IMR-90 (cell line): ENCODE measurements at regions not wholly inside any gene's neighbourhood (a gene's known extent, or its start where the extent isn't known, plus 50 kb on each side); places are given as distances from the start of the nearest gene placed in this dataset.
"Not testable (repeated sequence)": the region's sequence is repeated elsewhere in the genome, so short reads cannot be mapped to it uniquely, and the experiment has no call there.

ENCODE experiments used
- ATAC-seq: fragments of 200-7000 bp; cut with Tn5 transposase; 2 replicates; pipeline ENCODE4 v1.9.1; 2020; ENCODE audit warnings: low read depth, mild to moderate bottlenecking, moderate library complexity
- BruUV-seq: library from RNA; stranded (reverse); fragments of 400-500 nt; replicated peaks from 2 replicates; lab custom pipeline; 2021; lab: Mats Ljungman, UMichigan
- CTCF ChIA-PET: fragments of 300-600 bp; formaldehyde crosslinking; extraction: SDS; loops from one replicate; lab custom pipeline; 2021; ENCODE audit warnings: antibody characterized with exemption; lab: Yijun Ruan, JAX
- POLR2A ChIA-PET: fragments of 300-600 bp; sonication (Branson Sonifier 250); formaldehyde crosslinking; loops from one replicate; lab custom pipeline; 2022; ENCODE audit warnings: antibody characterized with exemption; ENCODE audit not compliant: unreplicated experiment; lab: Charles Lee
- DNase-seq: peaks from one replicate; pipeline ENCODE4 v3.0.0; 2013
- H2AFZ ChIP-seq: replicated peaks from 2 replicates; pipeline ENCODE3; 2013; ENCODE audit warnings: low read length, mild to moderate bottlenecking; ENCODE audit not compliant: poor library complexity
- H2AK5ac ChIP-seq: 2 replicates; pipeline ENCODE4 v1.6.1; 2013; ENCODE audit warnings: low read depth, low read length, inconsistent platforms
- H2AK9ac ChIP-seq: replicated peaks from 2 replicates; pipeline ENCODE3; 2013; ENCODE audit warnings: mild to moderate bottlenecking, low read depth, low read length, moderate library complexity; ENCODE audit not compliant: poor library complexity
- H2BK120ac ChIP-seq: 2 replicates; pipeline ENCODE4 v1.6.1; 2013; ENCODE audit warnings: low read depth, low read length, inconsistent platforms
- H2BK15ac ChIP-seq: 3 replicates; pipeline ENCODE4 v1.6.1; 2013; ENCODE audit warnings: low read depth, low read length, inconsistent platforms
- H2BK20ac ChIP-seq: 2 replicates; pipeline ENCODE4 v1.6.1; 2013; ENCODE audit warnings: low read depth, mild to moderate bottlenecking, inconsistent platforms, low read length, moderate library complexity
- H2BK5ac ChIP-seq: 2 replicates; pipeline ENCODE4 v1.6.1; 2013; ENCODE audit warnings: mild to moderate bottlenecking, low read depth, low read length, inconsistent platforms; ENCODE audit not compliant: poor library complexity, severe bottlenecking
- H3K14ac ChIP-seq: replicated peaks from 2 replicates; pipeline ENCODE4 v1.6.1; 2013; ENCODE audit warnings: low read depth, low read length, inconsistent platforms
- H3K18ac ChIP-seq: 2 replicates; pipeline ENCODE4 v1.6.1; 2013; ENCODE audit warnings: low read depth, low read length, control low read depth
- H3K23ac ChIP-seq: 2 replicates; pipeline ENCODE4 v1.6.1; 2013; ENCODE audit warnings: low read depth, low read length, inconsistent platforms
- H3K27ac ChIP-seq: 2 replicates; pipeline ENCODE4 v1.5.1; 2013; ENCODE audit warnings: mild to moderate bottlenecking, control low read depth, low read length; ENCODE audit not compliant: insufficient read depth
- H3K27me3 ChIP-seq: 2 replicates; pipeline ENCODE4 v1.6.1; 2013; ENCODE audit warnings: low read length; ENCODE audit not compliant: control insufficient read depth, insufficient read depth
- H3K36me3 ChIP-seq: 2 replicates; pipeline ENCODE4 v1.6.1; 2013; ENCODE audit warnings: low read length, mixed read lengths; ENCODE audit not compliant: control insufficient read depth, insufficient read depth
- H3K4ac ChIP-seq: 2 replicates; pipeline ENCODE4 v1.6.1; 2013; ENCODE audit warnings: low read depth, low read length, inconsistent platforms
- H3K4me1 ChIP-seq: 2 replicates; pipeline ENCODE4 v1.6.1; 2013; ENCODE audit warnings: low read length, mixed read lengths; ENCODE audit not compliant: control insufficient read depth, insufficient read depth
- H3K4me2 ChIP-seq: 2 replicates; pipeline ENCODE4 v1.6.1; 2013; ENCODE audit warnings: low read depth, mild to moderate bottlenecking, control low read depth, low read length, moderate library complexity
- H3K4me3 ChIP-seq: 2 replicates; pipeline ENCODE4 v1.5.1; 2013; ENCODE audit warnings: low read depth, mild to moderate bottlenecking, control low read depth, low read length, moderate library complexity; ENCODE audit not compliant: insufficient read depth
- H3K56ac ChIP-seq: 2 replicates; pipeline ENCODE4 v1.6.1; 2013; ENCODE audit warnings: low read length, inconsistent platforms; ENCODE audit not compliant: insufficient read depth; ENCODE audit errors: extremely low read depth
- H3K79me1 ChIP-seq, 2 experiments: 2 replicates each; pipeline ENCODE4 v1.6.1; 2013; ENCODE audit warnings: low read length in 2 of 2, inconsistent platforms in 1 of 2, low read depth in 1 of 2
- H3K9ac ChIP-seq: 2 replicates; pipeline ENCODE4 v1.6.1; 2013; ENCODE audit warnings: low read depth, low read length, control low read depth
- H3K9me1 ChIP-seq: 2 replicates; pipeline ENCODE4 v1.6.1; 2013; ENCODE audit warnings: low read length, inconsistent platforms; ENCODE audit not compliant: insufficient read depth
- H3K9me3 ChIP-seq: 2 replicates; pipeline ENCODE4 v1.6.1; 2013; ENCODE audit warnings: low read length; ENCODE audit not compliant: control insufficient read depth, insufficient read depth
- H4K20me1 ChIP-seq: 2 replicates; pipeline ENCODE4 v1.6.1; 2013; ENCODE audit warnings: low read length, inconsistent platforms; ENCODE audit not compliant: insufficient read depth
- H4K5ac ChIP-seq: 2 replicates; pipeline ENCODE4 v1.6.1; 2013; ENCODE audit warnings: mild to moderate bottlenecking, low read depth, low read length, control low read depth
- H4K8ac ChIP-seq, 2 experiments: 2 replicates each; pipeline ENCODE4 v1.6.1; 2013; ENCODE audit warnings: low read depth in 2 of 2, low read length in 2 of 2, control low read depth in 1 of 2, inconsistent platforms in 1 of 2
- H4K91ac ChIP-seq: 2 replicates; pipeline ENCODE4 v1.6.1; 2013; ENCODE audit warnings: low read depth, low read length, inconsistent platforms; ENCODE audit not compliant: insufficient read depth
- WGBS, 2 experiments: methylation state at CpG; one replicate each; pipeline versions ENCODE4 v1.1.5 to v1.1.7; 2013; ENCODE audit warnings: missing lambda C conversion rate in 2 of 2; ENCODE audit not compliant: insufficient read length in 1 of 2; ENCODE audit errors: extremely low coverage in 2 of 2; 5-methylcytosine and 5-hydroxymethylcytosine counted together
- dilution Hi-C: fragments of 300-500 bp; cut with HindIII; formaldehyde crosslinking; loops from one replicate; pipeline ENCODE4 v1.14.3; 2018; ENCODE audit warnings: low sequenced_read_pairs; ENCODE audit not compliant: unreplicated experiment
- in situ Hi-C: fragments of 300-500 bp; cut with MboI; formaldehyde crosslinking; loops from 3 replicates; pipeline ENCODE4 v1.14.3; 2019; ENCODE audit warnings: low sequenced_read_pairs, inconsistent platforms, mixed read lengths
- intact Hi-C: fragments of 100-400 bp; cut with micrococcal nuclease; formaldehyde crosslinking; loops from 2 replicates; pipeline ENCODE4 v1.10.0; 2022

DNA sequence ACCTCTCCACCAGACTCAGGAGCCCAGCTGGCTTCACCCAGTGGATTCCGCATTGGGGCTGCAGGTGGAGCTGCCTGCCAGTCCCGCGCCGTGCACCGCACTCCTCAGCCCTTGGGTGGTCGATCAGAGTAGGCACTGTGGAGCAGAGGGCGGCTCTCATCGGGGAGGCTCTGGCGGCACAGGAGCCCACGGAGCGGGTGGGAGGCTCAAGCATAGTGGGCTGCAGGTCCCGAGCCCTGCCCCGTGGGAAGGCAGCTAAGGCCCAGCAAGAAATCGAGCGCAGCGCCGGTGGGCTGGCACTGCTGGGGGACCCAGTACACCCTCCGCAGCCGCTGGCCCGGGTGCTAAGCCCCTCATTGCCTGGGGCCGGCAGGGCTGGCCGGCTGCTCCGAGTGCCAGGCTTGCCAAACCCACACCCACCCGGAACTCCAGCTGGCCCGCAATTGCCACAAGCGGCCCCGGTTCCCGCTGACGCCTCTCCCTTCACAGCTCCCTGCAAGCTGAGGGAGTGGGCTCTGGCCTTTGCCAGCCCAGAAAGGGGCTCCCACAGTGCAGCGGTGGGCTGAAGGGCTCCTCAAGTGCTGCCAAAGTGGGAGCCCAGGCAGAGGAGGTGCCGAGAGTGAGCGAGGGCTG, 2065.8 kb upstream of the CDH6 start:
- H3K4me3 ChIP-seq, H4K8ac ChIP-seq, H2BK20ac ChIP-seq, H3K27ac ChIP-seq, H3K79me1 ChIP-seq, H2BK15ac ChIP-seq, H3K18ac ChIP-seq, H2AK9ac ChIP-seq, H4K5ac ChIP-seq, BruUV-seq, POLR2A ChIA-PET, H4K20me1 ChIP-seq, H3K4ac ChIP-seq, H2AK5ac ChIP-seq, H2AFZ ChIP-seq, H2BK5ac ChIP-seq, H3K14ac ChIP-seq, DNase-seq, ATAC-seq, H3K9me1 ChIP-seq, H3K23ac ChIP-seq, dilution Hi-C loops, H3K36me3 ChIP-seq, H3K56ac ChIP-seq, H3K4me2 ChIP-seq, intact Hi-C loops, H3K4me1 ChIP-seq, H3K9ac ChIP-seq, H3K9me3 ChIP-seq, H3K27me3 ChIP-seq, in situ Hi-C loops, H2BK120ac ChIP-seq, H4K91ac ChIP-seq, CTCF ChIA-PET: not testable (repeated sequence)
- WGBS, 2 experiments: no CpG with 5 or more reads among the region's 32 CpGs

DNA sequence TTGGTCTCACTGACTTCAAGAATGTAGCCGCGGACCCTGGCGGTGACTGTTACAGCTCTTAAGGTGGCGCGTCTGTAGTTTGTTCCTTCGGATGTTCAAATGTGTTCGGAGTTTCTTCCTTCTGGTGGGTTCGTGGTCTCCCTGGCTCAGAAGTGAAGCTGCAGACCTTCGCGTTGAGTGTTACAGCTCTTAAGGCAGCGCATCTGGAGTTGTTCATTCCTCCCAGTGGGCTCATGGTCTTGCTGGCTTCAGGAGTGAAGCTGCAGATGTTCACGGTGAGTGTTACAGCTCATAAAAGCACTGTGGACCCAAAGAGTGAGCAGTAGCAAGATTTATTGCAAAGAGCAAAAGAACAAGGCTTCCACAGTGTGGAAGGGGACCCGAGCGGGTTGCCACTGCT, 2067.0 kb upstream of the CDH6 start:
- H3K18ac ChIP-seq, ATAC-seq, dilution Hi-C loops, H4K91ac ChIP-seq, H2BK120ac ChIP-seq, BruUV-seq, CTCF ChIA-PET, H3K4me2 ChIP-seq, H3K9ac ChIP-seq, H2AK9ac ChIP-seq, H3K23ac ChIP-seq, H3K4me3 ChIP-seq, H3K9me3 ChIP-seq, H2AFZ ChIP-seq, H2AK5ac ChIP-seq, DNase-seq, H3K36me3 ChIP-seq, H3K4me1 ChIP-seq, H2BK15ac ChIP-seq, H4K5ac ChIP-seq, POLR2A ChIA-PET, H3K79me1 ChIP-seq, H3K27ac ChIP-seq, H3K9me1 ChIP-seq, H3K56ac ChIP-seq, in situ Hi-C loops, H4K20me1 ChIP-seq, H4K8ac ChIP-seq, intact Hi-C loops, H2BK20ac ChIP-seq, H3K14ac ChIP-seq, H3K27me3 ChIP-seq, H3K4ac ChIP-seq, H2BK5ac ChIP-seq: not testable (repeated sequence)
- WGBS, 2 experiments: no CpG with 5 or more reads among the region's 14 CpGs
